ENCODE measurements at regions not wholly inside any gene's neighbourhood (a gene's known extent, or its start where the extent isn't known, plus 50 kb on each side); places are given as distances from the start of the nearest gene placed in this dataset.

DNA sequence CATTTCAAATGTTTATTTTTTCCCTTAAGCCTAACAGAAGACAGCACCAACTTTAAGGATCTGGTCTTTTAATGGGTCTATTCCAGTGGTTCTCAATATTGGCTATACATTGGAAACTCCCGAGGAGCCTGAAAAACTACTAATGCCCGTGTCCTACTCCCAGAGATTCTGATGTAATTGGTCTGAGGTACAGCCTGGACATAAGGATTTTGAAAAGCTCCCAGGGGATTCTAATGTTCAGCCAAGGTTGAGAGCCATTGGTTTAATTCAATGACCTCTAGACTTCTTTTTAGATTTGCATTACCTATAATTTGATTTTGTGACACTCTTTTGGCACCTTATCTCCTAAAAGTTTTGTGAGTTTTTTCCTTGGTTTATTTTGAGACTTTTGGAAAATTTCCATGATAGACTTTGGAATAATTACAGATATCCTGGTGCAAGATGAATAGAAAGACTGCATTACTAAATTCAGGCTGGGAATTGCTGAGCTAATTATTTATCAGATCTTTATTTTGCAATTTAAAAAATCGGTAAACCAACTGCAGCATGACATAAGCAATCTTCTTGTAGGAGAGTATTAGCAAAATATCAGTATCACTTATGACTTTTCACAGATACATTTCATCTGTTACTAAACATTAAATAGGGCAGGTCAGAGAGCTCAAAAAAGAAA lies 91.5 kb upstream of the ELL2 start:
- in situ Hi-C loops (cut with HindIII; ENCODE audit: low sequenced_read_pairs): no loop called here
- TF ChIP-seq, protein P1, sequence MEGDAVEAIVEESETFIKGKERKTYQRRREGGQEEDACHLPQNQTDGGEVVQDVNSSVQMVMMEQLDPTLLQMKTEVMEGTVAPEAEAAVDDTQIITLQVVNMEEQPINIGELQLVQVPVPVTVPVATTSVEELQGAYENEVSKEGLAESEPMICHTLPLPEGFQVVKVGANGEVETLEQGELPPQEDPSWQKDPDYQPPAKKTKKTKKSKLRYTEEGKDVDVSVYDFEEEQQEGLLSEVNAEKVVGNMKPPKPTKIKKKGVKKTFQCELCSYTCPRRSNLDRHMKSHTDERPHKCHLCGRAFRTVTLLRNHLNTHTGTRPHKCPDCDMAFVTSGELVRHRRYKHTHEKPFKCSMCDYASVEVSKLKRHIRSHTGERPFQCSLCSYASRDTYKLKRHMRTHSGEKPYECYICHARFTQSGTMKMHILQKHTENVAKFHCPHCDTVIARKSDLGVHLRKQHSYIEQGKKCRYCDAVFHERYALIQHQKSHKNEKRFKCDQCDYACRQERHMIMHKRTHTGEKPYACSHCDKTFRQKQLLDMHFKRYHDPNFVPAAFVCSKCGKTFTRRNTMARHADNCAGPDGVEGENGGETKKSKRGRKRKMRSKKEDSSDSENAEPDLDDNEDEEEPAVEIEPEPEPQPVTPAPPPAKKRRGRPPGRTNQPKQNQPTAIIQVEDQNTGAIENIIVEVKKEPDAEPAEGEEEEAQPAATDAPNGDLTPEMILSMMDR (IDR thresholded peaks at IDR 0.05; ENCODE audit: low read depth, low read length, missing control alignments): no peak
- H3K4me3 ChIP-seq (ENCODE audit: low read depth, low read length): no peak overlapping the region
- no peak for DNase-seq (ENCODE audit: low read depth)

DNA sequence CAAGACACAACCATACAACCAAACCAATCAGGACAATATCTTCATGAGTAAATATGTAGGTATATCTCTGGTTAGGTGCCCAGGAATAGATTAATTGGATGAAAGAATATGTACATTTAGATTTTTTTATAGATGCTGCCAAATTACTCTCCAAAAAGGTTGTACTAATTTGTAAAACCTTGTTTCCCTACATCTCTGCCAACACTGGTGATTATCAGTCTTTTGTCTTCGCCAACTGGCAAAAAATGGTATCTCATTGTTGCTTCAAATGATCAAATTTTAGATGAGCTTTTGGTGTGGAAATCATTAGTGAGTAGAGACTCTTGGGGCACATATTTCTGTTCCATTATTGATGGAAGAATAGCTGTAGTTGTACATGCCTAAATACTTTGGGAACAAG lies 90.7 kb upstream of the ELL2 start:
- no peak for DNase-seq (ENCODE audit: low read depth)
- H3K4me3 ChIP-seq (ENCODE audit: low read depth, low read length): no peak overlapping the region
- in situ Hi-C loops (cut with HindIII; ENCODE audit: low sequenced_read_pairs): no loop called here
- TF ChIP-seq, protein P1 (IDR thresholded peaks at IDR 0.05; ENCODE audit: low read depth, low read length, missing control alignments): no peak

- H3K4me3 ChIP-seq (ENCODE audit: low read depth, low read length): no peak overlapping the region
- in situ Hi-C loops (cut with HindIII; ENCODE audit: low sequenced_read_pairs): no loop called here
- TF ChIP-seq, protein P1 (IDR thresholded peaks at IDR 0.05; ENCODE audit: low read depth, low read length, missing control alignments): no peak
- DNase-seq (ENCODE audit: low read depth): no peak
These were observed 89.8 kb upstream of the ELL2 start for GRCh38 chr5:96051401-96051830.

DNA sequence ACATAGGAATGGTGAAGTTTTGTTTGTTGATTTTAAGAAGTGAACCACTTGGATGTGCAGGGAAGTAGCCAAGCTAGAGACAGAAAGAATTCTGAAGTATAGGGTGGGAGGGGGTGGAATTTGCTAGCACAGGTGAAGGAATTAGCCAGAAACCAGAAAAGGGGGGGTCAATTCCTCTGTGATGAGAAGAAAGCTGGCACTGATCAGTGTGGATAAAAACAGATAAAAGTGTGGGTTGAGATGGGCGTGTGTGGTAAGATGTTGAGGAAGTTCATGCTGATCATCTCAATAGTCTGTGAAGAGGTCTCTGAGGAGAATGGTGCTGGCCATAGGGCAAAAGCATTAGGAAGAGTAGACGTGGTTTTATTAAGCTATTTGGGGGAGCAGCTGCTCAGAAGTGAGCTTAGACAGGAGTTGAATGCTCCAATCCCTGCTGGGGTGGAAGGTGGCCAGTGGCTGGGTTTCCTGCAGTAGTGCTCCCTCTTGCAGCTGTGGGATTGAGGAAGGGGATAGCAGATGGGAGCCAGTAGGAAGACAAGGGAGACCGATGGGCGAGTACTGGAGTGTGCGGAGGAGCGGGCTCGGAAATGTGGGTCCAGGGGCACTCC lies 88.7 kb upstream of the ELL2 start:
- H3K4me3 ChIP-seq (ENCODE audit: low read depth, low read length): no peak overlapping the region
- TF ChIP-seq, protein P1 (IDR thresholded peaks at IDR 0.05; ENCODE audit: low read depth, low read length, missing control alignments): no peak
- in situ Hi-C loops (cut with HindIII; ENCODE audit: low sequenced_read_pairs): no loop called here
- no peak for DNase-seq (ENCODE audit: low read depth)

- no peak for DNase-seq (ENCODE audit: low read depth)
- no peak overlapping the region for H3K4me3 ChIP-seq (ENCODE audit: low read depth, low read length)
- in situ Hi-C loops (cut with HindIII; ENCODE audit: low sequenced_read_pairs): no loop called here
- TF ChIP-seq, protein P1 (IDR thresholded peaks at IDR 0.05; ENCODE audit: low read depth, low read length, missing control alignments): no peak
These were observed 88.0 kb upstream of the ELL2 start for GRCh38 chr5:96049398-96050272.

GRCh38 chr5:96048763-96049162 lies 87.1 kb upstream of the ELL2 start:
- no peak overlapping the region for H3K4me3 ChIP-seq (ENCODE audit: low read depth, low read length)
- no peak for DNase-seq (ENCODE audit: low read depth)
- TF ChIP-seq, protein P1 (IDR thresholded peaks at IDR 0.05; ENCODE audit: low read depth, low read length, missing control alignments): no peak
- in situ Hi-C loops (cut with HindIII; ENCODE audit: low sequenced_read_pairs): no loop called here

Measured in astrocyte of the cerebellum (primary cell).